Cardiac fibroblast (primary cell): ENCODE measurements at regions not wholly inside any gene's neighbourhood (a gene's known extent, or its start where the extent isn't known, plus 50 kb on each side); places are given as distances from the start of the nearest gene placed in this dataset.

Source experiments
- DNase-seq, 2 donors: peaks; one replicate each; pipeline versions ENCODE4 v3.0.0 to v3.0.0-alpha.2; 2010; ENCODE audit warnings: low read depth in 2 of 2
- H3K4me3 ChIP-seq, 2 donors: replicated peaks in 1 of 2; 1 replicate in 1 of 2; 2 replicates in 1 of 2; pipeline ENCODE4 v1.5.1; 2011; ENCODE audit warnings: low read depth in 2 of 2, low read length in 2 of 2, mild to moderate bottlenecking in 2 of 2, moderate library complexity in 1 of 2
- CTCF ChIP-seq: IDR thresholded peaks from one replicate; pipeline ENCODE4 v1.5.1; 2011; ENCODE audit warnings: low read depth, mild to moderate bottlenecking, low read length, inconsistent platforms

- no peak for TF ChIP-seq CTCF
- DNase-seq = no peak
Measured at GRCh38 chr21:23921670-23922418, 1685.4 kb downstream of the MRPL39 start.

DNA sequence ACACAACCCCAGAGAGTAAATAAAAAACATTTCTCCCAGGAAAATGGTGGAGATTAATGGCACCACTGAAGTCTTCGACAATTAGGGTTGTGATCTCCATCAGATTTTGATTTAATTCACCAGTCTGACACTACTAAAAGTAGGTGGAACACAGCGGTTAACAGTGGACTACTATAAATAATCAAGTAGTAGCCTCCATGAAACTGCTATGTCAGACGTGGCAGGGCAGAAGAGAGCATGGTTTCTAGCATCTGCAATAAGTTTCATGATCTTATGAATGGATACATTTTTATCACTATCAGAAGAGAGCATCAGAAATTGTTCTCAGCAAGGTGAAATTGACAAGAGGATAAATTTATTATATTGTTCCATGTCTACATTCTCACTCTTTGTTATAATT, 1706.6 kb downstream of the MRPL39 start:
- no peak for TF ChIP-seq CTCF
- no peak overlapping the region for H3K4me3 ChIP-seq
- DNase-seq = no peak

More at GRCh38 chr21:23921670-23922418, 1685.4 kb downstream of the MRPL39 start:
- H3K4me3 ChIP-seq = no peak overlapping the region

DNA sequence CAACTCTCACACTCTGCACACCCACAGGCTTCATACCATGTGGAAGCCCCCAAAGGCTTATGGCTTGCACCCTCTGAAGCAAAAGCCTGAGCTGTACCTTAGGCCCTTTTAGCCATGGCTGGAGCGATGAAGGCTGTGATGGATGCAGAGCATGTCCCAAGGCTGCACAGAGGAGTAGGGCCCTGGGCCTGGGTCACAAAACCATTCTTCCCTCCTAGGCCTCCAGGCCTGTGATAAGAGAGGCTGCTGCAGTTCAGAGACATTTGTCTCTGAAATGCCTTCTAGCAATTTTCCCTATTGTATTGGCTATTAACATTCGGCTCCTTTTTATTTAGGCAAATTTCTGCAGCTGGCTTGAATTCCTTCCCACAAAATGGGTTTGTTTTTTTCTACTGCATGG, 1707.7 kb downstream of the MRPL39 start:
- DNase-seq = no peak
- no peak for TF ChIP-seq CTCF
- no peak overlapping the region for H3K4me3 ChIP-seq

DNA sequence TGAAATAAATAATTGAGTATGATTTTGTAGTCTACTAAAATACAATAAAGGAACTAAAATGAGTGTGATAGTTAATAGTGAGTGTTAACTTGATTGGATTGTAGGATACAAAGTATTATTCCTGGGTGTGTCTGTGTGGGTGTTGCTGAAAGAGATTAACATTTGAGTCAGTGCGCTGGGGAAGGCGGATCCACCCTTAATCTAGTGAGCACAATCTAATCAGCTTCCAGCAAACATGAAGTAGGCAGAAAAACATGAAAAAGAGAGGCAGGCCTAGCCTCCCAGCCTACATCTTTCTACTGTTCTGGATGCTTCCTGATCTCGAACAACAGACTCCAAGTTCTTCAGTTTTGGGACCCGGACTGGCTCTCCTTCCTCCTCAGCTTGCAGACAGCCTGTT, 1716.6 kb downstream of the MRPL39 start:
- no peak overlapping the region for H3K4me3 ChIP-seq
- DNase-seq = no peak
- no peak for TF ChIP-seq CTCF

DNA sequence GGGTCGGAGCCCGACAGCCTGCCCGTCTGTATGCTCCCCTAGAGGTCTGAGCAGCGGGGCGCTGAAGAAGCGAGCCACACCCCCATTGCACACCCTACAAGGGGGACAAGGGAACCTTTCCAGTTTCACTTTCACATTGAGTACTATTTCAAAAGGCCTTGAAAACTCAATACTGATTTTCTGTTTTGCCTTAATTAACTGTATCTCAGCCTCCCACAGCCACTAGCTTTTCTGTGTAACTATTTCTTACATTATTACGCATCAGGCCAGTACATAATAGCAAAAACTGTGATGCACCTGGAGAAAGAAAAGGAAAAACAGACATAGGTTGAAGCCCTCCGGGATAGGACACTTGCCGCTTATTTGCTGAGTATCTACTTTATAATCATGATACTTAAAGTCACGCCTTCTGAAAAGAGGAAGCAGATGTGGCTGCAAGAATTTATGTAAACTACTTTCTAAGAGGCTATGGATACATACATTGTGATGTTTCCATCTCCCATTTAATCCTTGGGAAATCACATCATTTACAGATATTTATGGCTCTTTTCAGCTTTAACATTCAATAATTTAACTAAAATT, 1719.5 kb downstream of the MRPL39 start:
- TF ChIP-seq CTCF = no peak
- H3K4me3 ChIP-seq = no peak overlapping the region

GRCh38 chr21:23886828-23887724, 1720.2 kb downstream of the MRPL39 start:
- H3K4me3 ChIP-seq = no peak overlapping the region
- TF ChIP-seq CTCF = no peak
- no peak for DNase-seq

More for the DNA sequence above, 1719.5 kb downstream of the MRPL39 start:
- DNase-seq = no peak
